ENCODE measurements at regions not wholly inside any gene's neighbourhood (a gene's known extent, or its start where the extent isn't known, plus 50 kb on each side); places are given as distances from the start of the nearest gene placed in this dataset.

GRCh38 chr3:139227165-139227564, 116.7 kb upstream of the MRPS22 start:
- TF ChIP-seq EZH2 (IDR thresholded peaks at IDR 0.05; ENCODE audit: borderline replicate concordance, insufficient read depth, low read depth, low read length, poor library complexity, severe bottlenecking) = no peak
- TF ChIP-seq, protein P1, sequence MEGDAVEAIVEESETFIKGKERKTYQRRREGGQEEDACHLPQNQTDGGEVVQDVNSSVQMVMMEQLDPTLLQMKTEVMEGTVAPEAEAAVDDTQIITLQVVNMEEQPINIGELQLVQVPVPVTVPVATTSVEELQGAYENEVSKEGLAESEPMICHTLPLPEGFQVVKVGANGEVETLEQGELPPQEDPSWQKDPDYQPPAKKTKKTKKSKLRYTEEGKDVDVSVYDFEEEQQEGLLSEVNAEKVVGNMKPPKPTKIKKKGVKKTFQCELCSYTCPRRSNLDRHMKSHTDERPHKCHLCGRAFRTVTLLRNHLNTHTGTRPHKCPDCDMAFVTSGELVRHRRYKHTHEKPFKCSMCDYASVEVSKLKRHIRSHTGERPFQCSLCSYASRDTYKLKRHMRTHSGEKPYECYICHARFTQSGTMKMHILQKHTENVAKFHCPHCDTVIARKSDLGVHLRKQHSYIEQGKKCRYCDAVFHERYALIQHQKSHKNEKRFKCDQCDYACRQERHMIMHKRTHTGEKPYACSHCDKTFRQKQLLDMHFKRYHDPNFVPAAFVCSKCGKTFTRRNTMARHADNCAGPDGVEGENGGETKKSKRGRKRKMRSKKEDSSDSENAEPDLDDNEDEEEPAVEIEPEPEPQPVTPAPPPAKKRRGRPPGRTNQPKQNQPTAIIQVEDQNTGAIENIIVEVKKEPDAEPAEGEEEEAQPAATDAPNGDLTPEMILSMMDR (IDR thresholded peaks at IDR 0.05) = no peak

Data from B cell (primary cell).